Fibroblast of pulmonary artery (primary cell): ENCODE measurements at regions not wholly inside any gene's neighbourhood (a gene's known extent, or its start where the extent isn't known, plus 50 kb on each side); places are given as distances from the start of the nearest gene placed in this dataset.
A peak's percentile ranks its signal among the peaks of the same experiment; 100 is the strongest.

Experiments used
- DNase-seq: peaks from one replicate; pipeline ENCODE4 v3.0.0-alpha.2; 2010; ENCODE audit warnings: low read depth
- H3K4me3 ChIP-seq: replicated peaks from 2 replicates; pipeline ENCODE4 v1.5.1; 2011; ENCODE audit warnings: low read depth, mild to moderate bottlenecking, control low read depth, low read length, moderate library complexity
- TF ChIP-seq, protein P1 (sequence below): IDR thresholded peaks from 2 replicates; pipeline ENCODE4 v1.5.1; 2011; ENCODE audit warnings: mild to moderate bottlenecking, control low read depth, low read length, inconsistent platforms; ENCODE audit errors: missing control alignments

DNA sequence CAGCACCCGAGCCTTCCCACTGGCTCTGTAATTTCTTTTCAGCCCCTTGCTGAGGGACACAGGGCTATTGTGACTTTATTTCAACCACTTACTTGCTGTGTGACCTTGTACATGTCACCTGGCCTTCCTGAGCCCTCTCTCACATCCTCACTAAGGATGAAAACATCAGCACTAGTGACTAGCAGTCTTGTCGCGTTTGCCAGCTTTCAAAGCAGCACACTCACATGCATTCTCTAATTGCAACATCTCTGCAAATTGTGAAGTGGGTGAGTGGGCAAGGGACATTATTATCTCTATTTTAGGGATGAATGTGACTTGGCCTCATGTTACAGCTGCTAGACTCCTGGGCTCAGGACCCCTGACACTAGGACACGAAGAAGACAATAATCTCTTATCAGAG is 144.5 kb downstream of the SEC61B start:
- TF ChIP-seq, protein P1, sequence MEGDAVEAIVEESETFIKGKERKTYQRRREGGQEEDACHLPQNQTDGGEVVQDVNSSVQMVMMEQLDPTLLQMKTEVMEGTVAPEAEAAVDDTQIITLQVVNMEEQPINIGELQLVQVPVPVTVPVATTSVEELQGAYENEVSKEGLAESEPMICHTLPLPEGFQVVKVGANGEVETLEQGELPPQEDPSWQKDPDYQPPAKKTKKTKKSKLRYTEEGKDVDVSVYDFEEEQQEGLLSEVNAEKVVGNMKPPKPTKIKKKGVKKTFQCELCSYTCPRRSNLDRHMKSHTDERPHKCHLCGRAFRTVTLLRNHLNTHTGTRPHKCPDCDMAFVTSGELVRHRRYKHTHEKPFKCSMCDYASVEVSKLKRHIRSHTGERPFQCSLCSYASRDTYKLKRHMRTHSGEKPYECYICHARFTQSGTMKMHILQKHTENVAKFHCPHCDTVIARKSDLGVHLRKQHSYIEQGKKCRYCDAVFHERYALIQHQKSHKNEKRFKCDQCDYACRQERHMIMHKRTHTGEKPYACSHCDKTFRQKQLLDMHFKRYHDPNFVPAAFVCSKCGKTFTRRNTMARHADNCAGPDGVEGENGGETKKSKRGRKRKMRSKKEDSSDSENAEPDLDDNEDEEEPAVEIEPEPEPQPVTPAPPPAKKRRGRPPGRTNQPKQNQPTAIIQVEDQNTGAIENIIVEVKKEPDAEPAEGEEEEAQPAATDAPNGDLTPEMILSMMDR: no peak
- no peak overlapping the region for H3K4me3 ChIP-seq
- DNase-seq: no peak

DNA sequence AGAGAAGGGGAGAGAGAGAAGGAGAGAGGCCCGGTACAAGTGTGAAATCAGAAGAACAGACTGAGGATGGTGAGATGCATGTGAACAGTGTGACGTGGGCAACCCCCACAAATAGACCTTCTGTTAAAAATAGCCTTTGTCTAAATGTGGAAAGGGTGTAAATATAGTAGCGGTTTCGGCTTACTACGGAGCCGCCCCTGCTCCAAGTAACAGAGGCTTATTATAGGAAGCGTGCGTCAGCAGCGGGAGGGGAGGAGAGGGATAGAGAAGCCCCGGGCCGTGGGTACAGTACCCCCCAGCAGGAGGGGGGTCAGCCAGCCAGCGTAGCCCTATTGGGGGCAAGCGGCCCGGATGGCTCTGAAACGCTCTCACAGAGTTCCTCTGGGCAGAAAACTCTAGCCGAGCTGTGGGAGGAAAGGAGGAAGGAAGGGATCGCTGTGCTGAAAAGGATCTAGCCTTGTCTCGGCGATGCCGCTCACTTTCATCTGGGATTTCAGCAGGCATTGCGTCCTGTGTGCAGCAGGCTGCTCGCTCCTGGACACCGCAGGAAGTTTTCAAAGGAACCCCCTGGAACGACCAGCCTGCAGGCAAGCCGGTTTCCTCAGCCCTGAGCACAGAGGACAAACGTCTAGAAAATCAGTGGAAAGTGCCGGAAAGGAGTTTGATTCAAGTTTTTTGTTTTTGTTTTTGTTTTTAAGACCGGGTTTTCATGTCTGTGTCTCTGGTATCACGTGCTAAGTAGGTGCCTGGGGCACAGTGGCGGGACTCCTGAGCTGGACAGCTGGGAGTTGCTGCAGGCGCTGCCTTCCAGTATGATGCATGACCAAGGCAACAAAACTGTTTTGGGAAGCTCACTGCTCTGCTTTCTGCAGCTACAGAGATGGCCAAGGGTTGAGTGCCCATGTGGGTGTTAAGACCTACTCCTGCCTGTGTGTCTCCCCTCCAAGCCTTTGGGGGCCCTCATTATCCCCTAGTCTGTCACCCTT is 146.6 kb downstream of the SEC61B start:
- H3K4me3 ChIP-seq: peak overlapping the region; percentile 51
- DNase-seq: peak; percentile 45
- TF ChIP-seq, protein P1: no peak

DNA sequence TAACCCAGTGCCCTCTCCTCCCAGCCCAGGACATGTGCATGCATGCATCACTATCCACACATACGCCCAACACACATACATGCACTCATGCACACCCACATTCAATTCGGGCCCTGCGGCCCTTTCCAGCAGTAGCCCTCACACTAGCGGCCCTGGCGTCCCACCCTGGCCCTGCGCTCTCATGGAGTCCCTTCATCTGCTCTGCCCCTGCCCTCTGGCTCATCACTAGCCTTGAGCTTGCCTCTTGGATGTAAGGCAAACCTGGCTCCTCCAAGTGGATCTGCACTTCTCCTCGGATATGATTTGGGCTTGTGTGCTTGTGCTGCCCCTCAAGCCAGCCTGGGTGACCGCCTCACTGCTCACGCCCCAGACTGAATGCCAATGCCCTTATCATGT is 147.2 kb downstream of the SEC61B start:
- DNase-seq: no peak
- TF ChIP-seq, protein P1: no peak
- H3K4me3 ChIP-seq: no peak overlapping the region

DNA sequence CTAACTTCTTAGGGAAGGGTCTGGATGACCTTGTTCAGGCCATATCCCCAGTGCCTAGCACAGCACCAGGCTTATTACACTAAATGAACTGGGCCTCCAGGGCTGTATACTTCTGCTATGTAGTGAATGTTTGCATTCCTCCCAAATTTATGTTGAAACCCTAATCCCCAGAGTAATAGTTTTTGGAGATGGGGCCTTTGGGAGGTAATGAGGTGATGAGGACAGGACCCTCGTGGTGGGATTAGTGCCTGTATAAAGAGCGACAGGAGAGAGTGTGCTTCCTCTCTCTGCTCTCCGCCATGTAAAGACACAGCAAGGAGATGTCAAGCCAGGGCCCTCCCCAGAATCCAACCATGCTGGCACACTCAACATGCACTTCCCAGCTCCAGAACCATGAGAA is 148.3 kb downstream of the SEC61B start:
- no peak overlapping the region for H3K4me3 ChIP-seq
- TF ChIP-seq, protein P1: no peak
- DNase-seq: no peak

DNA sequence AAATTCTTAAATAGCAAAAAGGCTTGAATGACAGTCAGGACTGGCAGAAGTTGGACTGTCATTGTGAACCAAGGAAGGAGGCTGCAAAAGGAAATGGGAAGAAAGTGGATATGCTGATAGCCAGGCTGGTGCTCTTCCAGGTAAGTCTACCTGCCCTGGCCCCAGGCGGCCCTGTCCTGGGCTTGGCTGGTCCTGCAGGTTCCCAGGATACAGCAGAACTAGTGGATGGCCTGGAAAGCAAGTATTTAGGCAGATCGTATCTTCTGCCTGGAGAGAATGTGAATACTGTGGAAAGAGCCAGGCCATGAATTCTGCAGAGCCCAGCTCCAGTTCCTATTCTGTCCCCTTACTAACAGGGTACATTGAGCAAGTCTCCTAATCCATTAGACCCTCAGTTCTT is 149.3 kb downstream of the SEC61B start:
- H3K4me3 ChIP-seq: no peak overlapping the region
- DNase-seq: no peak
- TF ChIP-seq, protein P1: no peak

DNA sequence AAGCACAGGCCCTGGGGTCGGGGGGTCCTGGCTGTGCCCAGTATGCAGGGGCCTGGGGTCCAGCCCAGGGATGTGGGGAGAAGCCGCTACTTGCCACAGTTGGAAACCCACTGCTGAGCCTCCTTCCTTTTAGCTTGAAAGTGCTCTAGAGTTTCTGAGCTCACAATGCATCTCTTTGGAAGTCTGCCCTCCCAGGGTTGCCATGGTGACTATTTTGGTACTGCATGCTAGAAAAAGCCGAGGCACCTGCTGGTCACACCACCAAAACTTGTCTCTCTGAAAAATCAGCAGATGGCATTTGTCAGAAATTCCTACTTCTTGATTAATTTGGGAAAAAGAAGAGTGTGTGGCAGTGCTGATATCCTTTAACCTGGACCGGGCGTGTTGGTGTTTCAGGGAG is 151.8 kb downstream of the SEC61B start:
- no peak for DNase-seq
- TF ChIP-seq, protein P1: no peak
- H3K4me3 ChIP-seq: no peak overlapping the region

DNA sequence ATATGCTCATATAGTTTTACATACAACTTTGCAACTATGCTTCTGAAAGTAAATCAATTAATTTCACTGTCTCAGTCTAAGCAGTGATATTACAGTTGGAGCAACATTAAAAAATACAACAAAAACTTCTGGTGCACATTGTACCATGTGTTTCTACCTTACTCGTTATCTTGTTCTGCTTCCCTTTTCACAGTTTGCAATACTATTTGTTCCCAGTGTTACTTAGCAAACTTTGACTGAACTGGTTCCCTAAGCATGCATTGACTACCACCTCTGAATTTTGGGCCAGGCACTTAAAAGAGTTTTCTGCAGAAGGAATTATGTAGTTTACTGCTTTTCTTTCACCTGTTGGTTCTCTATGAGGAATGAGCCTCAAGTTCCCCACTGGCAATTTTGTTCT is 152.7 kb downstream of the SEC61B start:
- DNase-seq: no peak
- TF ChIP-seq, protein P1: no peak
- H3K4me3 ChIP-seq: no peak overlapping the region
